ENCODE measurements at regions not wholly inside any gene's neighbourhood (a gene's known extent, or its start where the extent isn't known, plus 50 kb on each side); places are given as distances from the start of the nearest gene placed in this dataset.
"Not testable (repeated sequence)": the region's sequence is repeated elsewhere in the genome, so short reads cannot be mapped to it uniquely, and the experiment has no call there.

- Mint-ChIP-seq H3K36me3 (ENCODE audit: insufficient read depth, unreplicated experiment) (no peaks in the 10 kb centered on the region), H3K4me1 (ENCODE audit: low read depth, unreplicated experiment) (no peaks in the 10 kb centered on the region), H3K9me3 (ENCODE audit: unreplicated experiment) (no peaks in the 10 kb centered on the region), H3K4me3 (ENCODE audit: unreplicated experiment) (no peak overlapping the region), H3K27ac (ENCODE audit: unreplicated experiment) (no peak overlapping the region), H3K27me3 (ENCODE audit: insufficient read depth, unreplicated experiment) (no peaks in the 10 kb centered on the region)
- intact Hi-C loops (cut with micrococcal nuclease; ENCODE audit: unreplicated experiment) = no loop called here
- no peak overlapping the region for H3K4me3 ChIP-seq (ENCODE audit: low read depth, low read length)
- no peak for TF ChIP-seq CTCF (IDR thresholded peaks at IDR 0.05; ENCODE audit: insufficient read depth in 1 of 2, low read depth in 1 of 2, low read length in 1 of 2, severe bottlenecking in 1 of 2, unreplicated experiment in 1 of 2)
- POLR2A ChIA-PET = no interaction called here
- H3K36me3 ChIP-seq (ENCODE audit: control insufficient read depth, insufficient read depth, low read length) = no peaks in the 10 kb centered on the region
- no peaks in the 10 kb centered on the region; the same call in 1 of the 2 replicates for H3K9me3 ChIP-seq
- no peaks in the 10 kb centered on the region for H3K4me1 ChIP-seq
- CTCF ChIA-PET = no interaction called here
- no peaks in the 10 kb centered on the region for H3K27me3 ChIP-seq (replicated peaks; ENCODE audit: control insufficient read depth, insufficient read depth, low read length)
- DNase-seq = no peak
- no TSS peak for BruUV-seq (replicated peaks)
Measured at GRCh38 chr21:14613486-14614224, 67.5 kb upstream of the SAMSN1 start.

DNA sequence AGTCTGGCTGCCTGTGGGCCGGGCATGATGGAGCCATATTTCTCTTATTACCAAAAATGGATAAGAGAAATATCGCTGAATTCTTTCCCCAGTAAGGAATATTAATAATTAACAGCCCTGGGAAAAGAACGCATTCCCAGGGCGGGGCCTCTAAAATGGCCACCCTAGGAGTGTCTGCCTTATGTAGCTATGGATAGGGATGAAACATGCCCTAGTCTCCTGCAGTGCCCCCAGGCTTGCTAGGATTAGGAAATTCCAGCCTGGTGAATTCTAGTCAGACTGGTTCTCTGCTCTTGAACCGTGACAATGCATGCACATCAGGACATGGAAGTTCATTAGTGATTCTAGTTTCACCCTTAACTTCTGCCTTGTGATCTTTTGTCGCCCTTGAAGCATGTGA lies 64.0 kb upstream of the SAMSN1 start:
- H3K9me3 ChIP-seq; BruUV-seq (replicated peaks); CTCF ChIA-PET; intact Hi-C loops (cut with micrococcal nuclease; ENCODE audit: unreplicated experiment); H3K4me3 Mint-ChIP-seq (ENCODE audit: unreplicated experiment); H3K4me1 ChIP-seq; H3K27me3 ChIP-seq (replicated peaks; ENCODE audit: control insufficient read depth, insufficient read depth, low read length); H3K4me3 ChIP-seq (ENCODE audit: low read depth, low read length); H3K4me1 Mint-ChIP-seq (ENCODE audit: low read depth, unreplicated experiment); POLR2A ChIA-PET; H3K9me3 Mint-ChIP-seq (ENCODE audit: unreplicated experiment); H3K27ac Mint-ChIP-seq (ENCODE audit: unreplicated experiment); H3K36me3 ChIP-seq (ENCODE audit: control insufficient read depth, insufficient read depth, low read length); H3K27me3 Mint-ChIP-seq (ENCODE audit: insufficient read depth, unreplicated experiment); H3K36me3 Mint-ChIP-seq (ENCODE audit: insufficient read depth, unreplicated experiment): not testable (repeated sequence)
- peak; percentile 15 to 33 for DNase-seq

GRCh38 chr21:14609274-14609673 lies 63.2 kb upstream of the SAMSN1 start:
- H3K36me3 Mint-ChIP-seq (ENCODE audit: insufficient read depth, unreplicated experiment) = no peaks in the 10 kb centered on the region
- H3K27ac Mint-ChIP-seq (ENCODE audit: unreplicated experiment) = no peak overlapping the region
- H3K4me1 ChIP-seq = no peaks in the 10 kb centered on the region
- ChIA-PET POLR2A (no interaction called here), CTCF (no interaction called here)
- H3K9me3 Mint-ChIP-seq (ENCODE audit: unreplicated experiment) = no peaks in the 10 kb centered on the region
- H3K9me3 ChIP-seq = no peaks in the 10 kb centered on the region; the same call in 1 of the 2 replicates
- H3K27me3 ChIP-seq (replicated peaks; ENCODE audit: control insufficient read depth, insufficient read depth, low read length) = no peaks in the 10 kb centered on the region
- intact Hi-C loops (cut with micrococcal nuclease; ENCODE audit: unreplicated experiment) = no loop called here
- H3K4me3 ChIP-seq (ENCODE audit: low read depth, low read length) = no peak overlapping the region
- no peak for DNase-seq
- no peak for TF ChIP-seq CTCF (IDR thresholded peaks at IDR 0.05; ENCODE audit: insufficient read depth in 1 of 2, low read depth in 1 of 2, low read length in 1 of 2, severe bottlenecking in 1 of 2, unreplicated experiment in 1 of 2)
- H3K36me3 ChIP-seq (ENCODE audit: control insufficient read depth, insufficient read depth, low read length) = no peaks in the 10 kb centered on the region
- no peak overlapping the region for H3K4me3 Mint-ChIP-seq (ENCODE audit: unreplicated experiment)
- H3K4me1 Mint-ChIP-seq (ENCODE audit: low read depth, unreplicated experiment) = no peaks in the 10 kb centered on the region
- BruUV-seq (replicated peaks) = no TSS peak
- H3K27me3 Mint-ChIP-seq (ENCODE audit: insufficient read depth, unreplicated experiment) = no peaks in the 10 kb centered on the region

All from Caco-2 (cell line).